SU-DHL-6 (cell line): ENCODE measurements at regions not wholly inside any gene's neighbourhood (a gene's known extent, or its start where the extent isn't known, plus 50 kb on each side); places are given as distances from the start of the nearest gene placed in this dataset.

Source experiments
- CTCF ChIP-seq: fragments of 200-600 bp; sonication (generic); IDR thresholded peaks from one replicate; pipeline ENCODE4 v1.5.1; 2017; ENCODE audit warnings: antibody characterized with exemption, mild to moderate bottlenecking, low read length, moderate library complexity; ENCODE audit not compliant: insufficient read depth, poor library complexity, severe bottlenecking
- EZH2phosphoT487 ChIP-seq: fragments of 200-600 bp; sonication (generic), shearing (Covaris generic); conservative IDR thresholded peaks from 2 replicates; pipeline ENCODE4 v1.6.1; 2018; ENCODE audit warnings: mild to moderate bottlenecking, antibody characterized with exemption, low read length, moderate library complexity, mixed read lengths

GRCh38 chr11:86119077-86119476 lies 50.2 kb upstream of the PICALM start:
- TF ChIP-seq CTCF (no peak), EZH2phosphoT487 (no peak)
